Glomerular visceral epithelial cell (primary cell): ENCODE measurements at regions not wholly inside any gene's neighbourhood (a gene's known extent, or its start where the extent isn't known, plus 50 kb on each side); places are given as distances from the start of the nearest gene placed in this dataset.

ENCODE experiments used
- DNase-seq: peaks from one replicate; pipeline ENCODE4 v3.0.0-alpha.2; 2016; ENCODE audit errors: extremely low spot score

GRCh38 chr16:51733181-51733580 lies 582.1 kb upstream of the SALL1 start:
- no peak for DNase-seq

DNA sequence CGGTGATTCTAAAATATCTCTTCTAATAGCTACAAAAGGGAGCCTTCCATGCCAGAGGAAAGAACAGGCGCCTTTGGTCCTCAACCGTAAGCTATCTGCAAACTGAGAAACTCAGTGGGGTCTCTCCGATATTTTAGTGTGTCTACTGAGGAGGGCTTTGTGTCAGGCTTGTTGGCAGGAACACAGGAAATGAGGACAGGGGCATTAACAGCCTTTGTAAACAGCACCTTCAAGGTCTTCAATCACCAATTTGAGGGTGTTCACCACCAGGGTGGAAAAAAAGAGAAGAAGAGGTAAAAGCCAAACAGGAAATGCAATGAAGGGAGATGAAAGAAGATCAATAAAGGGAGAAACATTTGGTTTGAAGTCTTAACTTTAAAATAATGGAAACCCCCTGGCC lies 580.1 kb upstream of the SALL1 start:
- DNase-seq, result no peak

DNA sequence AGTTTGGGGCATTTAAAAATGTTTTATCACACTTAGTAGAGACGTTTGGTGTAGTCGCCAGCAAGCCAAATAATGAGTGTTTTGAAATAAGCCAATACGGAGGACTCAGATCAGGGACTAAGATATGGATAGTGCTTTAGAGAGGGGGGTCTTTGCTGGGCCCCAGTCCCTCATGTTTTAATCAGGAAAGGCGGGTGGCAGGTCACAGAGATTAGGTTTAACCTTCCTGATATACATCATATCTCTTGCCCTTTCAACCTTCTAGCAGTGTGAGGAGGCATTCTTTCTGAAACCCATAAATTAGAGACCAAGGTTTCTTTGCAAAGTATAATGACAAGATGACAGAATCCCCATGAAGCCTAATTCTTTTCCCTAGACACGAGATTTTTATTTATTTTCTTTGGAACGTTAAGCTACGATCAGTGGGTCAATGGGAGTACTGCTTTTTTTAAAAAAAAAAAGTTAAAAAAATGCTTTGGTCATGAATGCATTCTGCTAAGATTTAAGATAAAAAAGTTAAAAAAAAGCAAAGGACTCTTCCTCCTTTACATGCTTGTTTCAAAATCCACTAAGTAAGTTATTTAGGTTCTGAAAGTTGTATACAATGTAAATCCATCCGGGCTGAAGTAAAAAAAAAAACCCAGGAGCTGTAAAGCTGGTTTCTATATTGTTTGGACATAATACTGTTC lies 572.1 kb upstream of the SALL1 start:
- no peak for DNase-seq

- no peak for DNase-seq
These were observed 571.4 kb upstream of the SALL1 start for GRCh38 chr16:51722467-51722866.

DNA sequence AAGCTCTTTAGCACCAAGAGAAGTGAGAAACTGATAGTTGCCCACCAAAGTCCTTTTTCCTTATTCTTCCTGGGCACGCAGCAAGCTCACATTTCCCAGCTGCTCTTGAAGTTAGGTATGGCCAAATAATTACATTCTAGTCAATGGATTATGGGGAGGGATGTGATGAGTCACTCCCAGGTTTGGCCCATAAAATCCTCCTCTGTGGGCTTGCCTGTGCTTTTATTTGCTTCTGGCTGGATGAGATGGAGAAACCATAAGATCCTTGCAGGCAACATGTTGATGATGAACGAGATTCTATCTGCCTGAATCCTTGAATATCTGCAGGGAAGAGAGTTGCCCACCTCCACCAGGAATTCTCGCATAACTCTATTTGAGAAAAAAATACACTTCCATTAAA lies 568.3 kb upstream of the SALL1 start:
- no peak for DNase-seq

DNA sequence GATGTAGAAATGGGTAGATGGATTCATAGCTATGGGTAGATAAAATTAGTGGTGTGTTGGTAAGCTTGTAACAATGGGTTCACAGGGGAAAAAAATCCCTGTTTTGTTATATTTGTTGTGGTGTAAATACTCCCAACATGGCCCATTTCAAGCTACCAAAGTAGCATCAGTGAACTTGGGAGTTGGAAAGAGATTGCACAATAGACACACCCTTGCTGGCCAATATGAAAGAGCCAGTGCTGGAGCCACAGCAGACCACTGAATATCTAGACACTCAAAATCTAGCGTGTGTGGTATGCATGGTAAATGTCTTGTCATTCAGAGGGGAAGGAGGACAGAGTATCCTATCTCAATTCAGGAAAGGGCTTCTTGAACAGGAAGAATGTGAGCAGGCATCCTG lies 565.1 kb upstream of the SALL1 start:
- no peak for DNase-seq

DNA sequence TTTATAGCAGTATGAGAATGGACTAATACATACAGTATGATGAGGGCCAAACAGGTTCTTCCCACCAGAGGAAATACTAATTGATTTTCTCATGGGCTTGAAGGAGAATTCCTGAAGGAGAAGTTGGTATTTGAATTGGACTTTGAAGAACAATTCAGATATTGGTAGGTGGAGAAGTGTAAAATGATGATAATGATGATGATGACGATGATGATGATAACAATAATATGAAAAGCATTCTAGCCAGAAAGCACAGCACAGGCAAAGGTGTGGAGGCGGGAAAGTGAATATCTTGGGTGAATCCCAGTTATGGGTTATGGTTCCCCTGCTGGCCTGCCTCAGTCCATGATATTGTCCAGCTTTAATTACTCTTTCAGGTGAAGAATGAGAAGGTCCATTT lies 562.4 kb upstream of the SALL1 start:
- no peak for DNase-seq

DNA sequence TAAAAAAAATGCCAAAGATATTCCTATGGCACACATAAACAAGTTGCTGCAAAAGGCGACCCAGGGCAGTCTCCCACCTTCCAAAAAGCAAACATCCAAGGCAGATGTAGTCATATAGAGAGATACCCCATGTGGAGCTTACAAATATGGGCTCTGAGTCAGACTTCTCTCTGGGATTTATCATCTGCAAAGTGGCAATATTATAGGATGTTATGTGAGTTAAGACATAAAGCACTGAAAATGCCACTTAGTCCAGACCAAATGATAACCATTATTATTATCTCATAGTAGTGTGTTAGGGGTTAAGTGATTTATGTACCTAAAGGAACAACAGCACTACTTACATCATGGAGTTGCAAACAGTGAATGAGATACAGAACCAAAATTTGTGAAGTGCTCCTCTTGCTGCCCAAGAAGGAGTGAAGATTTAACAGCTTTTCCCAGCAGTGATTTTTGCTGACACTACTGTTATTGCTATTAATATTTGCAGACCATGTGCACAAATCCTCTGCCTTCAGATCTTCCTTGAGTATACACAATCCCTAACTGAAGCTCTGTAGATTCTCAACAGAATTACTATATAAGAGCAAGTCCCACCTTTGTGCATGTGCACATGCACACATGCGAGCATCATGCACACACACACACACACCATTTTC lies 560.0 kb upstream of the SALL1 start:
- no peak for DNase-seq

DNA sequence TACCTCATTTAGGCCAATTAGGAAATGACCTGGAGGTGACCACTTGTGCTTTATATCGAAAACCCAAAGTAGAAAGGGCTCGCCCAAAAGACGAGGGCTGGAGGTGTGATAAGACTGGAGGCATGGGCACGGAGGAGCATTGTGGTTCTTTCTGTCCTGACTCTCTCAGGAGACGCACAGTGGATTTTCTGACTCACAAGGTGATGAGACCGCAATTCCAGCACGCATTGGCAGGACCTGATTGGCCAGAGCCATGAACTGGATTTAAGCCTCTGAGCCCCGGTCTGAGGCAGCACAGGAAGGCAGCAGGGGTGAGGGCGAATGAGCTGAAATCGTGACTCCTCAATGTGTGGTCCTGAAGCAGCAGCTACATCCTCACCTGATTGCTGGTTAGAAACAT lies 559.1 kb upstream of the SALL1 start:
- no peak for DNase-seq

- no peak for DNase-seq
These were observed 557.8 kb upstream of the SALL1 start for GRCh38 chr16:51708861-51709260.

DNA sequence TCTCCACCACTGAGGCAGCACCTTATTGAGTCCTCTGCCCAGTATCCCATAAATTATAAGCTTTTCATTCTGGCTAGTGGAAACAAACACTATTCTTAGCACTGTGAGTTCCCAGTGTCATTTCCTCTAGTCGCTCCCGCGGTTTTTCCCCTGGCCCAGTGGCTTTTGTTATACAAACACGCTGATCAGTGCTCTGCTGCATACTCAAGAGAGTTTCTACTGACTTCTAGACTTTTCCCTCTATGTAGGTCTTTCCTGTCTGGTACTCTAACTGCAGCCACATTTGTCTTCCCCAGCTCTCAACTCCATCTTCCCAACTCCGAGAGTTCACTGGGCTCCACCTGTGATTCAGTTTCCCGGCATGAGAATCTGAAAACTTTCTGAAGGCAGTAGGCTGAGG lies 556.6 kb upstream of the SALL1 start:
- DNase-seq, result no peak

GRCh38 chr16:51705142-51705541 lies 554.1 kb upstream of the SALL1 start:
- DNase-seq, result no peak

DNA sequence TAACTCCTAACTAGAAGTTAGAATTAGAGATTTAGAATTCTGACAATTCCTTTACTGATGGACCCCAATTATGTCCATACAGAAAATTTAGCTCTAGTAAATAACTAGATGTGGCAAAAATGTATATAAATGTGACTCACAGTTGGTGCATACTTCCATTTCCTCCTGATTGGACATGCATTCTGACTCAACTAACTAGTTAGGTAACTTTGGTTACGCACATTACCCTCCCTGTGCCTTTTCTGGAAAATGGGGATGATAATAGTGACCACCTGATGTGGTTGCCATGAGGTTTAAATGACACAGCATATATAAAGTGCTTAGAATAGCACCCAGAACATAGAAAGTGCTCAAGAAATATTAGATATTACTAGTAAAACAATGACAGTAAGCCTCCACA lies 550.0 kb upstream of the SALL1 start:
- no peak for DNase-seq

GRCh38 chr16:51699686-51700396 lies 548.8 kb upstream of the SALL1 start:
- no peak for DNase-seq

- DNase-seq, result no peak
These were observed 547.6 kb upstream of the SALL1 start for GRCh38 chr16:51698647-51699046.

GRCh38 chr16:51697454-51697853 lies 546.4 kb upstream of the SALL1 start:
- no peak for DNase-seq

DNA sequence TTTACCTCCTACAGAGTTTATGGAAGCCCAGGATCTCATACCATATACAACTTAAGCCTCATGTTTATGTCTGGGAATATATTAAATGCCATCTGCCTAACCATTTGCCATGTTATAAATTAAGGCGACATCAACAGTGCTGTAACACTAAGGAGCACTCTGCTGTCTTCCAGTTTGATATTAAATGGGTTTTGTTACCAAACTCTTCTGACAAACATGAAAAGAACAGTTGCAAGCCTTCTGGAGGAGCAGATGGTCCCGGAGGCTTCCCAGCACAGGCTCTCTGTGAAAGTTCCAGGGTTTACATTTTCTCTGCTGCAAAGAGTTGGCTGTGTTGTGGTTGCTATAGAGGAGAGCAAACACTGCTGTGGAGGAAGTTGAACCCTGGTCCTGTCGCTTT lies 545.3 kb upstream of the SALL1 start:
- no peak for DNase-seq

DNA sequence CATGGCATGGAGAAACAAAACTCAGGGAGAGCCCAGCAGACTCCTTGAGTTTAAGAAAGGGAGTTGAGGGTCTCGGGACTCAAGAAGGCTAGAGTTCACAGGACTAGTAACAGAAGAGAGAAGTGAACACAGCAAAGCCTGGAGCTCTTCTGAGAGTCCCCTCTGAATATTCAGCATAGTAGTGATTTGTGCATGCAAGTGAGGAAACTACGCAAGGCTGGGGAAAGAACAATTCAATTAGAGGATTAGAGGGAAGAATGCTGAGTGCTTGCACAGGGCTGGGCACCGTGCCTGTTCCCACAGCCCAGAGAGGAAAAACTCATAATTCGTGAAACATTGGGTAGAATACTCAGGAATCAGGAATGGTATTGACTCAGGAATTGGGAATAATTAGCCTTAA lies 540.0 kb upstream of the SALL1 start:
- DNase-seq, result no peak

DNA sequence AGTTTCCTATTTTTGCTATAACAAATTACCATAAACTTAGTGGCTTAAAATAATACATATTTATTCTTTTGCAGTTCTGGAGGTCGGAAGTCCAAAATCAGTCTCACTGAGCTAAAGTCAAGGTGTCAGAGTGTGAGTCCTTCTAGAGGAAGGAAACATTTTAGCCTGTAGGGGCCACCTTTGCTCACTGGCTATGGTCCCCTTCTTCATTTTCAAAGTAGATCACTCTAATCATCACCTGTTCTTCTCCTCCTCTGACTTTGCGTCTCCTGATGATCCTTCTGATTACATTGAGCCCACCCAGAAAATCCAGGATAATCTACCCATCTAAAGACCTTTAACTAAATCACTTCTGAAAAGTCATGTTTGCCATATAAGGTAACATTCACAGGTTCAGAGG lies 534.4 kb upstream of the SALL1 start:
- DNase-seq, result no peak

- no peak for DNase-seq
These were observed 532.8 kb upstream of the SALL1 start for GRCh38 chr16:51683882-51684281.

DNA sequence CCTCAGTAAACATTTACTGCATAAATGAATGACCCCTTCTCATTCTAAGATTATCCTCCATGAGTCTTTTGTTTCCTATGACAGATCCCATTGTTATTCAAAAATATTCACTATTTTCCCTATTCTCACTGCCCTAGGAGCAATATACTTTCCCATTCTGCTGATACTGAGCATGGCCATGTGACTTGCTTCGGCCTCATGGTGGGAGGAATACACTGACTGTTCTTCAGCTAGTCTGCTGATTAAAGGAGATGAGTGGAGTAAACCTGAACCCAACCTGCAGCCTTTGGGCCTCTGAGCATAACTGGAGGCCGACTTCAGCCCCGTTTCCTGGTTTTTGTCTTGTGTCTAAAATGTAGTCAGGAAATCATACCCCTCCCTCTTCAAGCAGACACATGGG lies 531.8 kb upstream of the SALL1 start:
- DNase-seq, result no peak

DNA sequence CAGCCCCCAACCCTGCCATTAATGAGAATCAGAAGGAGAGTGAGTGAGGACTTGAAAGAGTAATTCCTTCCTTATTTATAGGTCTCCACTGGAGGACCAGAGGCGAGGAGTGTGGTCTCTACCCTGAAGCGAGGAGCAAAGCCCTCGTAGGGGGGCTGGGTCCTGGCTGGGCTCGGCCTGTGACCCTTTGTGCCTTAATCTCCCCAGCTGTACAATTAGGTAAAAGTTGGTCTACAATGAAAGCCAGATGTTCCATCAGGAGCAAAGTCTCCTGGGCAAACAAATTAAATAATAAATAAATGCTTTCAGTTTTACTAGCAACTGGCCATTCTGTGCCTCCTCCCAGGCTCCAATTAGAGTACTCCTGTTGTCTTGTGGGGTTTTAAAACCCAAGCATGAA lies 523.5 kb upstream of the SALL1 start:
- no peak for DNase-seq

DNA sequence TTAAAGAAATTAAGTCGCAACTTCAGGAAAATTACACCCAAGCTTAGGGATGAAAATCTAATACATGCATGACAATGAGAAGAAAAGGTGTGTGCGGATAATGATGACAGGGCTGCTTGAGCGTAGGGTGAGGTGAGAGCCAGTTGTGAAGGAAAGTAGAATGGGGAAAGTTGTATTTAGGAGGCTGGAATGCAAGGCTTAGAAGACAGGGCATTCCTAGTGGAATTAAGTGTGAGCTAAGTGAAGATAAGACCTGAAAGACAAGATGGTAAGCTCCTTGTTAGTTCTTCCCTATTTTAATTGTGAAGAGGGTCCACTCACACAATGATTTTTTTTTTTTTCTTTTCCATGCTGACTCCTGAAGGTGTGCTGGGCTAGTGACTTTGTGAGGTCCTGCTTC lies 519.5 kb upstream of the SALL1 start:
- no peak for DNase-seq
